OCI-LY7 (cell line): ENCODE measurements at regions not wholly inside any gene's neighbourhood (a gene's known extent, or its start where the extent isn't known, plus 50 kb on each side); places are given as distances from the start of the nearest gene placed in this dataset.

Experiments used
- BruUV-seq: library from RNA; stranded (reverse); fragments of 400-500 nt; replicated peaks from 2 replicates; lab custom pipeline; 2021; lab: Mats Ljungman, UMichigan
- CTCF ChIA-PET: fragments of 300-600 bp; sonication (Branson Sonifier 250); formaldehyde crosslinking; loops from one replicate; lab custom pipeline; 2022; ENCODE audit warnings: antibody characterized with exemption; ENCODE audit not compliant: unreplicated experiment; lab: Charles Lee
- POLR2A ChIA-PET: fragments of 300-600 bp; sonication (Branson Sonifier 250); formaldehyde crosslinking; loops from one replicate; lab custom pipeline; 2022; ENCODE audit warnings: antibody characterized with exemption; lab: Charles Lee
- DNase-seq: peaks from one replicate; pipeline ENCODE4 v3.0.0-alpha.2; 2015; ENCODE audit warnings: low spot score
- H2AFZ ChIP-seq: fragments of 200-600 bp; sonication (generic), shearing (Covaris generic); 2 replicates; pipeline ENCODE4 v1.6.1; 2014; ENCODE audit warnings: mild to moderate bottlenecking, antibody characterized with exemption, low read length, moderate library complexity
- H3K27ac ChIP-seq: fragments of 200-600 bp; sonication (generic); 2 replicates; pipeline ENCODE4 v1.5.1; 2014; ENCODE audit warnings: mixed run types, low read depth, mild to moderate bottlenecking, moderate library complexity, low read length, inconsistent platforms; ENCODE audit not compliant: poor library complexity, severe bottlenecking
- H3K36me3 ChIP-seq: fragments of 200-600 bp; sonication (generic); 2 replicates; pipeline ENCODE4 v1.6.1; 2014; ENCODE audit warnings: mild to moderate bottlenecking, antibody characterized with exemption, low read length, moderate library complexity, mixed read lengths; ENCODE audit not compliant: insufficient read depth
- H3K4me1 ChIP-seq: fragments of 200-600 bp; sonication (generic); 2 replicates; pipeline ENCODE4 v1.5.1; 2014; ENCODE audit warnings: mild to moderate bottlenecking, low read length; ENCODE audit not compliant: insufficient read depth, poor library complexity, severe bottlenecking
- H3K4me2 ChIP-seq: fragments of 200-600 bp; sonication (generic); 2 replicates; pipeline ENCODE4 v1.6.1; 2014; ENCODE audit warnings: mild to moderate bottlenecking, low read length
- H3K4me3 ChIP-seq: fragments of 200-600 bp; sonication (generic); 2 replicates; pipeline ENCODE4 v1.5.1; 2014; ENCODE audit warnings: mild to moderate bottlenecking, low read depth, low read length; ENCODE audit not compliant: poor library complexity, severe bottlenecking
- H3K79me2 ChIP-seq: fragments of 200-600 bp; sonication (generic); 2 replicates; pipeline ENCODE4 v1.6.1; 2016; ENCODE audit warnings: low read depth, mild to moderate bottlenecking, low read length, moderate library complexity, mixed read lengths; ENCODE audit not compliant: insufficient read depth
- H3K9me2 ChIP-seq: fragments of 200-600 bp; sonication (generic); 2 replicates; pipeline ENCODE4 v1.6.1; 2016; ENCODE audit warnings: mild to moderate bottlenecking, low read length, mixed read lengths; ENCODE audit not compliant: insufficient read depth
- H3K9me3 ChIP-seq: fragments of 200-600 bp; sonication (generic); 2 replicates; pipeline ENCODE4 v1.6.1; 2014; ENCODE audit warnings: mild to moderate bottlenecking, mixed run types, low read length, mixed read lengths
- H4K20me1 ChIP-seq: fragments of 200-600 bp; sonication (generic); 2 replicates; pipeline ENCODE4 v1.6.1; 2014; ENCODE audit warnings: mild to moderate bottlenecking, antibody characterized with exemption, low read length, moderate library complexity, mixed read lengths; ENCODE audit not compliant: insufficient read depth
- EZH2phosphoT487 ChIP-seq: fragments of 200-600 bp; sonication (generic); IDR thresholded peaks from 2 replicates; pipeline ENCODE4 v1.6.1; 2018; ENCODE audit warnings: low read depth, borderline replicate concordance, mild to moderate bottlenecking, mixed run types, antibody characterized with exemption, low read length, moderate library complexity, mixed read lengths
- intact Hi-C: fragments of 100-400 bp; cut with micrococcal nuclease; formaldehyde crosslinking; loops from one replicate; pipeline ENCODE4 v1.10.0; 2022; ENCODE audit not compliant: unreplicated experiment
- TF ChIP-seq, protein P1 (sequence below): fragments of 200-600 bp; sonication (generic); conservative IDR thresholded peaks from 2 replicates; pipeline ENCODE4 v1.5.1; 2014; ENCODE audit warnings: mild to moderate bottlenecking, antibody characterized with exemption, low read length, moderate library complexity, mixed read lengths

DNA sequence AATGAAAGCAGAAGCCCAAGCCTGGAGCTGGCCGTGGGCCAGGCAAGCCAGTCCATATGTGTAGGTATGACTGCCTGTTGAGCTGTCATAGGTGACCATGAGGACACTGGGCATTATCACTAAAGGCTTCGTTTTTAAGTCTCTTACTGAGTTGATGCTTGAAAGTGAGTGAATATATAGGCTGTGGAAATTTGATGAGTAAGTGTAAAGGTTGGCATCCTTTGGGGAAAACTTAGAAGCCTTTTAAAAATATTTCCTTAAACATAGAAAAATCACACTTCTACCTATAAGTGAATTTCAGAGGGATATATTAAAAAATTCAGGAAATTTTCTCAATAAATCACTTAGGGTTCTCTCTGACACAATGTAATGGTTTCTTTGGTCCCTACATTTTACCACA, 396.5 kb downstream of the FOXG1 start:
- Histone ChIP-seq H3K4me2 (no peak overlapping the region), H4K20me1 (no peaks in the 10 kb centered on the region), H3K36me3 (no peaks in the 10 kb centered on the region), H3K4me3 (no peak overlapping the region), H2AFZ (no peak overlapping the region), H3K4me1 (no peaks in the 10 kb centered on the region), H3K9me3 (0 out of 2 replicates have a peak, but pooled peaks cover 6% of the 10 kb centered on the region), H3K79me2 (no peaks in the 10 kb centered on the region), H3K27ac (no peak overlapping the region), H3K9me2 (no peaks in the 10 kb centered on the region)
- DNase-seq, result no peak
- TF ChIP-seq, protein P1, sequence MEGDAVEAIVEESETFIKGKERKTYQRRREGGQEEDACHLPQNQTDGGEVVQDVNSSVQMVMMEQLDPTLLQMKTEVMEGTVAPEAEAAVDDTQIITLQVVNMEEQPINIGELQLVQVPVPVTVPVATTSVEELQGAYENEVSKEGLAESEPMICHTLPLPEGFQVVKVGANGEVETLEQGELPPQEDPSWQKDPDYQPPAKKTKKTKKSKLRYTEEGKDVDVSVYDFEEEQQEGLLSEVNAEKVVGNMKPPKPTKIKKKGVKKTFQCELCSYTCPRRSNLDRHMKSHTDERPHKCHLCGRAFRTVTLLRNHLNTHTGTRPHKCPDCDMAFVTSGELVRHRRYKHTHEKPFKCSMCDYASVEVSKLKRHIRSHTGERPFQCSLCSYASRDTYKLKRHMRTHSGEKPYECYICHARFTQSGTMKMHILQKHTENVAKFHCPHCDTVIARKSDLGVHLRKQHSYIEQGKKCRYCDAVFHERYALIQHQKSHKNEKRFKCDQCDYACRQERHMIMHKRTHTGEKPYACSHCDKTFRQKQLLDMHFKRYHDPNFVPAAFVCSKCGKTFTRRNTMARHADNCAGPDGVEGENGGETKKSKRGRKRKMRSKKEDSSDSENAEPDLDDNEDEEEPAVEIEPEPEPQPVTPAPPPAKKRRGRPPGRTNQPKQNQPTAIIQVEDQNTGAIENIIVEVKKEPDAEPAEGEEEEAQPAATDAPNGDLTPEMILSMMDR, result no peak
- no peak for TF ChIP-seq EZH2phosphoT487
- no TSS peak for BruUV-seq
- ChIA-PET CTCF (no interaction called here), POLR2A (no interaction called here)
- intact Hi-C loops, result no loop called here

DNA sequence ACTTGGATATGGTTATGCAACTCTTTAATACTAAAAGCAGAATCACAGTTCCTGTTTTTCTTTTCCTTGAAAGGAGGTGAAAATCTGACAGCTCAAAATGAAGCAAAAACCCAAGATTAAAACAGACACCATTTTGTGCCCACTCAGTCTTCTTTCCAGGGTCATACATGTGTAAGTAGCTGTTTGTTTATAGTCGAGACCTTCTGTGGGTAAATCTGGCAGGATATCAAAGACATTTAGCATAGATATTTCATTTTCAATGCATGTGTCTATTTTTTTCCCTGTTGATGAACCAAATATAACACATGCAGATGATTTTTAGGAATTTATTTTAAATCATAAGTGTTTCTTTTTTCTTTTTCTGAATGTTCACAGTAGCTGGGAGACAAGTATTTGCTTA, 398.8 kb downstream of the FOXG1 start:
- no peaks in the 10 kb centered on the region for H4K20me1 ChIP-seq
- DNase-seq, result no peak
- TF ChIP-seq EZH2phosphoT487, result no peak
- TF ChIP-seq, protein P1, result no peak
- H2AFZ ChIP-seq, result no peak overlapping the region
- no peak overlapping the region for H3K4me3 ChIP-seq
- ChIA-PET POLR2A (interaction anchor here (0.5 kb wide), 1 partner anchor 135 kb away, joined by 3 read pairs; no protein-coding TSS in a partner anchor), CTCF (no interaction called here)
- 0 out of 2 replicates have a peak, but pooled peaks cover 5% of the 10 kb centered on the region for H3K9me3 ChIP-seq
- H3K27ac ChIP-seq, result no peak overlapping the region
- BruUV-seq, result no TSS peak
- H3K4me1 ChIP-seq, result no peaks in the 10 kb centered on the region
- no peaks in the 10 kb centered on the region for H3K36me3 ChIP-seq
- H3K4me2 ChIP-seq, result no peak overlapping the region
- intact Hi-C loops, result no loop called here
- no peaks in the 10 kb centered on the region for H3K9me2 ChIP-seq
- no peaks in the 10 kb centered on the region for H3K79me2 ChIP-seq

DNA sequence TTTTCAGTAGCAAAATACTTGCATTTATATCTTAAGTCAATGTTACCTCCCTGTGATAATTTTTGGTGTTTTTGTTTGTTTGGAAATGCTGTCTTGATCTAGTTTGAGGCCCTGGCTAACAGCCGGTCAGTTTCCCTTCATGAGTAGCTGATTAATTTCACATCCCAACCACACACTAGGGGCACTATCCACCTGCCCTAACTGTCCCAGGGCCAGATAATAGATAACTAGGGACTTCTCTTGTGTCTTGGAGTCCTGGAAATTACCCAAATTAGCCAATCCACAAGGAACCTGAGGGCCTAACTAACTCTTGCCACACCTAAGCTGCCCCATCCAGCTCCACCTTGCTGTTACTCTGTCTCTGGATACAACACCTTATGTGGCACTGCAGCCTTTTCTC, 399.9 kb downstream of the FOXG1 start:
- no peaks in the 10 kb centered on the region for H4K20me1 ChIP-seq
- H3K9me3 ChIP-seq, result no peaks in the 10 kb centered on the region
- no peaks in the 10 kb centered on the region for H3K4me1 ChIP-seq
- ChIA-PET POLR2A (interaction anchor here (0.6 kb wide), 1 partner anchor 255 kb away, joined by 3 read pairs; no protein-coding TSS in a partner anchor), CTCF (no interaction called here)
- no peak overlapping the region for H3K27ac ChIP-seq
- TF ChIP-seq, protein P1, result no peak
- no peak for TF ChIP-seq EZH2phosphoT487
- H3K4me3 ChIP-seq, result no peak overlapping the region
- no peak overlapping the region for H2AFZ ChIP-seq
- H3K79me2 ChIP-seq, result no peaks in the 10 kb centered on the region
- no peak for DNase-seq
- intact Hi-C loops, result no loop called here
- BruUV-seq, result no TSS peak
- H3K36me3 ChIP-seq, result no peaks in the 10 kb centered on the region
- no peaks in the 10 kb centered on the region for H3K9me2 ChIP-seq
- no peak overlapping the region for H3K4me2 ChIP-seq
